Activated T-cell treated with anti-CD3 and anti-CD28 coated beads, Interleukin-2, amount 50 U/mL, for 4 hours (primary cell): ENCODE measurements at regions not wholly inside any gene's neighbourhood (a gene's known extent, or its start where the extent isn't known, plus 50 kb on each side); places are given as distances from the start of the nearest gene placed in this dataset.

Experiments
- ATAC-seq, 2 donors: fragments of 200-7000 bp; cut with Tn5 transposase; one replicate each; pipeline ENCODE4 v1.10.0; 2021
- DNase-seq: peaks from one replicate; pipeline ENCODE4 v3.0.0-alpha.2; 2020
- H3K27me3 Mint-ChIP-seq: one replicate; pipeline ENCODE4 v1.8.0; 2021; ENCODE audit warnings: low read depth, mixed read lengths
- H3K36me3 Mint-ChIP-seq: one replicate; pipeline ENCODE4 v1.8.0; 2022; ENCODE audit warnings: mixed read lengths; ENCODE audit not compliant: insufficient read depth
- H3K4me1 Mint-ChIP-seq: one replicate; pipeline ENCODE4 v1.8.0; 2021; ENCODE audit warnings: low read depth, mixed read lengths
- H3K4me3 Mint-ChIP-seq: one replicate; pipeline ENCODE4 v1.8.0; 2021; ENCODE audit warnings: mild to moderate bottlenecking, moderate library complexity, mixed read lengths
- H3K9me3 Mint-ChIP-seq: one replicate; pipeline ENCODE4 v1.8.0; 2021; ENCODE audit warnings: mixed read lengths

DNA sequence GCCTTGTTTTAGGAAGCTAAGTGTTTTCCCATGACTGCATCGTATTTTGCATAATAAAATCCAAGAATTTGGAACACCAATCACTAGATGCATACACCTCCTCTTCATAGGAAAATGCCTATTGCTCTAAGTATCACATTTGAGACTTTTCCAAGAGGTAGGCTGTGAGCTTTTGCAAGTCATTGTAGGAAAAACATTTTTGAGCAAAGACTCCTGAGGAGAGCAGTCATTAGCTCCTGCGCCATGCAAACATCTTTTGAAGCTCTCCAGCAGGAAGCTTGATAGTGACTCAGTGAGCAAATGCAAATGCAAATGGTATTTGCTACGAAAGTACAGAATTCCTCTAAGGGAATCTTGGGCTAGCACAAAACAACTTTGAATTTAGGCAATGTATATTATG, 750.4 kb downstream of the QKI start:
- DNase-seq (no peak), ATAC-seq (no peak)
- no peaks in the 10 kb centered on the region for H3K4me1 Mint-ChIP-seq
- H3K36me3 Mint-ChIP-seq, result no peaks in the 10 kb centered on the region
- H3K9me3 Mint-ChIP-seq, result peaks cover 3% of the 10 kb centered on the region
- no peak overlapping the region for H3K4me3 Mint-ChIP-seq
- H3K27me3 Mint-ChIP-seq, result no peaks in the 10 kb centered on the region

DNA sequence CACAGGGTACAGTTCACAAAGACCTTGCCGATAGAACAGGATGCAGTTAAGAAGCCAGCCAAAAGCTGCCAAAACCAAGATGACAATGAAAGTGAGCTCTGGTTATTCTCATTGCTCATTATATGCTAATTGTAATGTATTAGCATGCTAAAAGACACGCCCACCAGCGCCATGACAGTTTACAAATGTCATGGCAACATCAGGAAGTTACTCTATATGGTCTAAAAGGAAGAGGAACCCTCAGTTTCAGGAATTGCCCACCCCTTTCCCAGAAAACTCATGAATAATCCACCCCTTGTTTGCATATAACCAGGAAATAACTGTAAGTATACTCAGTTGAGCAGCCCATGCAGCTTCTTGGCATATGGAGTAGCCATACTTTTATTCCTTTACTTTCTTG, 748.7 kb downstream of the QKI start:
- Mint-ChIP-seq H3K27me3 (no peaks in the 10 kb centered on the region), H3K4me1 (no peaks in the 10 kb centered on the region), H3K36me3 (no peaks in the 10 kb centered on the region), H3K9me3 (peaks cover 3% of the 10 kb centered on the region), H3K4me3 (no peak overlapping the region)
- ATAC-seq, result no peak
- no peak for DNase-seq

- H3K27me3 Mint-ChIP-seq, result no peaks in the 10 kb centered on the region
- H3K36me3 Mint-ChIP-seq, result no peaks in the 10 kb centered on the region
- peaks cover 6% of the 10 kb centered on the region for H3K9me3 Mint-ChIP-seq
- ATAC-seq (no peak), DNase-seq (no peak)
- no peaks in the 10 kb centered on the region for H3K4me1 Mint-ChIP-seq
- no peak overlapping the region for H3K4me3 Mint-ChIP-seq
These were observed 744.5 kb downstream of the QKI start for GRCh38 chr6:164159061-164159460.

DNA sequence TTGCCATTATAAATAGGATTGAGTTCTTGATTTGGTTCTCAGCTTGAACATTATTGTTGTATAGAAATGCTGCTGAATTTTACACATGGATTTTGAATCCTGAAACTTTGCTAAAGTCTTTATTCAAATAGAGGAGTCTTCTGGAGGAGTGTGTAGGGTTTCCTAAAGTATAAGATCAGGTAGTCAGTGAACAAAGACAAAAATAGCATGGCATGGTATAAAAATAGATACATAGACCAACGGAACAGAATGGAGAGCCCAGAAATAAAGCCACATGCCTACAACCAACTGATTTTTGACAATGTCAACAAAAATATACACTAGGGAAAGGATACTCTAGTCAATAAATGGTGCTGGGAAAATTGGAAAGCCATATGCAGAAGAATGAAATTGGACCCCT, 740.1 kb downstream of the QKI start:
- no peak overlapping the region for H3K4me3 Mint-ChIP-seq
- no peaks in the 10 kb centered on the region for H3K27me3 Mint-ChIP-seq
- no peak for ATAC-seq
- no peak for DNase-seq
- H3K4me1 Mint-ChIP-seq, result no peaks in the 10 kb centered on the region
- peaks cover 3% of the 10 kb centered on the region for H3K9me3 Mint-ChIP-seq
- no peaks in the 10 kb centered on the region for H3K36me3 Mint-ChIP-seq

GRCh38 chr6:164152611-164153010, 738.1 kb downstream of the QKI start:
- no peak for ATAC-seq
- no peaks in the 10 kb centered on the region for H3K9me3 Mint-ChIP-seq
- H3K27me3 Mint-ChIP-seq, result no peaks in the 10 kb centered on the region
- no peaks in the 10 kb centered on the region for H3K4me1 Mint-ChIP-seq
- no peak for DNase-seq
- H3K4me3 Mint-ChIP-seq, result no peak overlapping the region
- no peaks in the 10 kb centered on the region for H3K36me3 Mint-ChIP-seq

DNA sequence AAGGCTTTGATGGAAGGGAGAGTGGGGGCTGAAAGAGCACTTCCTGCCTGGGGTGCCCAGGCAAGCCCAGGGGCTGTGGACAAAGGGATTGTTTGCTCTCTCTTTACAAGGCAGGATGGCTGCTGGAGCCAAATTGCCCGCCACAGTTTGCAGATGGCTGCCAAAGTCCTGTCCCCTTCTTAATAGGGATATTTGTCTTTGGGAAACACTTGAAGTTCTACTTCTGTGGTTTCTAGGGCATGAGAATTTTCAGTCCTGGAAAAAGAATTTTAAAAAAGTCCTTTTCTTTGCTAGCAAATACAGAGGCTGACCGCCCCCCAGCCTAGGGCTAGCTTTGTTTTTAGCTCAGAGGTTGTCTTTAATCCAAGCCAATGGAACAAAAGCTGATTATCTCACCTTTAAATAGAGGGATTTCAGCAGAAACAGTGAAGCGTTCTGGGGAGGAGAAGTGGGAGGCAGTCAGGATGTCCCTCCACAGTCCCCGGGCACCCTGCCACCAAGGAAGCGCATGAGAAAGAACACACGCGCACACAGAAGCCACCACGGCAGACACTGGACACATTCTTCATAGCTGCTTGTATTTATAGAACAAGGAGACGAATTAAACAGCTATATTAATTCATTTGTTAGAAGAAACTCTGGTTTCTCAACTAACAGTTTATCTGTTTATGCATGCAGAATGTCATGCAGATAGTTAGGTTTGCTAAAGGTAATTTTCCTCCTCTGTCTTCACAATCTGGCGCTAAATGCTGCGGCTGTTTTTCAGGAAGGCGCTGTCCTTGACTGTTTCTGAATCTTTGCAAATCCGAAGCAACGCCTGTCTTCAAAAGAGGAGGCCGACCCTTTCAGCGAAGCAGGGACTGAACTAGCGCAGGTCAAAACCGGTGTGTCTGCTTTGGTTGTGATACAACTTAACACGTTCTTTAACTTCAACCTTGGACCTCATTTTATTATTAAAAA, 736.9 kb downstream of the QKI start:
- ATAC-seq (no peak), DNase-seq (no peak)
- Mint-ChIP-seq H3K36me3 (no peaks in the 10 kb centered on the region), H3K4me3 (no peak overlapping the region), H3K27me3 (no peaks in the 10 kb centered on the region), H3K9me3 (no peaks in the 10 kb centered on the region), H3K4me1 (no peaks in the 10 kb centered on the region)

- Mint-ChIP-seq H3K4me3 (no peak overlapping the region), H3K27me3 (no peaks in the 10 kb centered on the region), H3K4me1 (no peaks in the 10 kb centered on the region), H3K36me3 (no peaks in the 10 kb centered on the region), H3K9me3 (no peaks in the 10 kb centered on the region)
- no peak for ATAC-seq
- no peak for DNase-seq
These were observed 735.7 kb downstream of the QKI start for GRCh38 chr6:164150232-164150631.

DNA sequence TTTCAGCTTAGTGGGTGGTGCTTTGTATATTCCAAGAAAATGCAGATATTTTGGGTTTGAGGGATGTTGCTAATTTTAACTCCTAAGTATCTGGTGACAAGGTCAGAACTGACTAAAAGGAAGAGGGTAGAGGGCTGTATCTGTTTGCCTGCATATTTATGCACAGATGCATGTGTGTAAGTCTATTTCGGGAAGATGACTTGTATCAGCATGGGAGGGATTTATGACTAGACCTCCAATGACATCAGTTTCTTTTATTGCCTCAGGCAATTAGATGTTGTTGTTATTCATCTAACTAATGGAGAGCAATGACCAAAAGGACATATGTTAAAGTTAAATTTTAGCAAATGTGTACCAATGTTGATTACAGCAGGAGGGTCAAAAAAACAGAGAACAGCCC, 734.3 kb downstream of the QKI start:
- ATAC-seq (no peak), DNase-seq (no peak)
- Mint-ChIP-seq H3K4me3 (no peak overlapping the region), H3K36me3 (no peaks in the 10 kb centered on the region), H3K9me3 (no peaks in the 10 kb centered on the region), H3K4me1 (no peaks in the 10 kb centered on the region), H3K27me3 (no peaks in the 10 kb centered on the region)

DNA sequence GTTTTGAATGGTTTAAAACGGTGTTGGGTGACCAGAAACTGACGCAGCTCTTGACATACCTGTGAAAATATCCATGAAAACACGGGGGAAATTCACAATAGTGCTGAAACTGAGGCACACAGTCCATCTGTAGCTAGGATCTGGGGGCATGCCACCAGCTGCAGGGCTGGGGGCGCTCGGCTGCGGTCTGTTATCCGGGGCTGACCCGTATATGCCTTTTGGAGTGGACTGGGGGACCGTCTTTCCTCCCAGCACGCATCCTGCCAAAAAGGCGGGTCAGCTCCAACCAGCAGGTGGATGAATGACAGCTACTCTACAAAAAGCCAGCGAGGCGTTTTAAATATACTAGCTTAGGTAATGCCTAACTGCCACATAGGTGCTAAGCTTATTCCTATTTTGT, 729.8 kb downstream of the QKI start:
- Mint-ChIP-seq H3K9me3 (no peaks in the 10 kb centered on the region), H3K27me3 (no peaks in the 10 kb centered on the region), H3K36me3 (no peaks in the 10 kb centered on the region), H3K4me3 (no peak overlapping the region), H3K4me1 (no peaks in the 10 kb centered on the region)
- ATAC-seq (no peak), DNase-seq (no peak)

DNA sequence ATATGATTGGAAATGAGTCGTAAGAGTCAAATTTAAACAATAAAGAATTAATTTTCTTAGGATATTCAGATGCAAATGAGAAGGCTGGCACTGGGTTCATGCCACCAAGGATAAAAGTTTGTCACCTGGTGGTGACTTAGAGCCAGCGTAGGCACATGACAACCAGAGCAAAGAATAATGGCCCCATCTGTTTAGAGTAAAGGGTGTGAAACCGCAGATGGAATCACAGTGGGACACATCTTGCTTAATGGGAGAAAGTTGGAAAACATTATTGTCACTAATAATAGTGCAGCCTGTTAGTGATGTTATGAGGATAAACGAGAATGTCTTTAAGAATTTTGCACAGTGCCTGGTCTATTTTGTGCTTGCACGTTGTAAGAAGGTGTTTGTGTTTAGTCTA, 727.8 kb downstream of the QKI start:
- DNase-seq (no peak), ATAC-seq (no peak)
- Mint-ChIP-seq H3K4me1 (no peaks in the 10 kb centered on the region), H3K9me3 (no peaks in the 10 kb centered on the region), H3K36me3 (no peaks in the 10 kb centered on the region), H3K4me3 (no peak overlapping the region), H3K27me3 (no peaks in the 10 kb centered on the region)

DNA sequence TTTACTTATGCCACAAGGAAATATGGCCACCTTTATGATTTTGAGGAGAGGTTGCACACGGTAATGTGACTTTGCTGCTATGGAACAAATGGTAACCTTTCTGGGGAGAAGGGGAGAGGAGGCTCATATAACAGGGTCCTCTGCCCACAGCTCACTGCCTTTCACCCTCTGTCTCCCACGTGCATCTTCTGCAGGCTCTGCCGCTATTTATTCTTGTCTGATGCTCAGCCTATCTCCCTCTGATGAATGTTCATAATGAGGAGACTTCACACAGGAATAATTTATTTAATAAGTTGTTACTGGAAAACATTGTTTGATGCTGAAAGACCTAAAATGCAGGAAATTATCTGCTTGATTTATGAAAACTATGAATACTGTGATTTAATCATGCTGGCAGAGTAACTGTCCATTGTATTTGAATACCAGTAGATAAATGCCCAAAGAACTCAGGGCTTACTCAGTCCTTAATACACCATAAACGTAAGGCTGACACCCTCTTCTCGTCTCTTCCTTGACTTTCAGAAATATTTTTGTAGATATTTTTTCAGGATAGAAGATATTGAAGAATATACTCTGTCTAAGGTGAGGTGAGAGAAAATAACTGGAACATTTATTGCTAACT, 721.1 kb downstream of the QKI start:
- no peaks in the 10 kb centered on the region for H3K36me3 Mint-ChIP-seq
- no peaks in the 10 kb centered on the region for H3K9me3 Mint-ChIP-seq
- DNase-seq (no peak), ATAC-seq (no peak)
- no peaks in the 10 kb centered on the region for H3K4me1 Mint-ChIP-seq
- no peak overlapping the region for H3K4me3 Mint-ChIP-seq
- no peaks in the 10 kb centered on the region for H3K27me3 Mint-ChIP-seq

- Mint-ChIP-seq H3K27me3 (no peaks in the 10 kb centered on the region), H3K9me3 (no peaks in the 10 kb centered on the region), H3K36me3 (no peaks in the 10 kb centered on the region), H3K4me1 (no peaks in the 10 kb centered on the region), H3K4me3 (no peak overlapping the region)
- no peak for ATAC-seq
- no peak for DNase-seq
These were observed 718.6 kb downstream of the QKI start for GRCh38 chr6:164133095-164133494.

GRCh38 chr6:164130585-164130984, 716.1 kb downstream of the QKI start:
- no peak for ATAC-seq
- Mint-ChIP-seq H3K27me3 (no peaks in the 10 kb centered on the region), H3K36me3 (no peaks in the 10 kb centered on the region), H3K4me3 (no peak overlapping the region), H3K9me3 (peaks cover under 1% of the 10 kb centered on the region), H3K4me1 (no peaks in the 10 kb centered on the region)
- no peak for DNase-seq

GRCh38 chr6:164130151-164130550, 715.6 kb downstream of the QKI start:
- ATAC-seq, result no peak
- H3K4me3 Mint-ChIP-seq, result no peak overlapping the region
- H3K4me1 Mint-ChIP-seq, result no peaks in the 10 kb centered on the region

GRCh38 chr6:164129218-164129617, 714.7 kb downstream of the QKI start:
- ATAC-seq (no peak), DNase-seq (no peak)
- no peaks in the 10 kb centered on the region for H3K27me3 Mint-ChIP-seq

More at GRCh38 chr6:164130151-164130550, 715.6 kb downstream of the QKI start:
- DNase-seq, result no peak
- Mint-ChIP-seq H3K9me3 (peaks cover 3% of the 10 kb centered on the region), H3K36me3 (no peaks in the 10 kb centered on the region), H3K27me3 (no peaks in the 10 kb centered on the region)

More at GRCh38 chr6:164129218-164129617, 714.7 kb downstream of the QKI start:
- Mint-ChIP-seq H3K36me3 (no peaks in the 10 kb centered on the region), H3K4me1 (no peaks in the 10 kb centered on the region), H3K9me3 (peaks cover 3% of the 10 kb centered on the region), H3K4me3 (no peak overlapping the region)
